ENCODE measurements at regions not wholly inside any gene's neighbourhood (a gene's known extent, or its start where the extent isn't known, plus 50 kb on each side); places are given as distances from the start of the nearest gene placed in this dataset.

- no peak for DNase-seq (ENCODE audit: low spot score)
- TF ChIP-seq SNRNP70 (IDR thresholded peaks at IDR 0.05; ENCODE audit: low read depth, low read length) (no peak), ERF (CRISPR knock-in tag; IDR thresholded peaks at IDR 0.05) (no peak), RFXANK (CRISPR knock-in tag; IDR thresholded peaks at IDR 0.05) (no peak), RBAK (CRISPR knock-in tag; IDR thresholded peaks at IDR 0.05) (no peak), HHEX (CRISPR knock-in tag; IDR thresholded peaks at IDR 0.05) (no peak), ZNF547 (CRISPR knock-in tag; IDR thresholded peaks at IDR 0.05) (no peak), TEAD3 (CRISPR knock-in tag; optimal IDR thresholded peaks at IDR 0.05; ENCODE audit: borderline replicate concordance) (no peak), ZNF558 (CRISPR knock-in tag; IDR thresholded peaks at IDR 0.05; ENCODE audit: borderline replicate concordance) (no peak), ZNF598 (CRISPR knock-in tag; IDR thresholded peaks at IDR 0.05; ENCODE audit: borderline replicate concordance) (no peak), ZNF609 (CRISPR knock-in tag; IDR thresholded peaks at IDR 0.05; ENCODE audit: borderline replicate concordance) (no peak), KLF16 (CRISPR knock-in tag; IDR thresholded peaks at IDR 0.05) (no peak), ISX (CRISPR knock-in tag; conservative IDR thresholded peaks at IDR 0.05) (no peak)
- H2AFZ ChIP-seq (ENCODE audit: low read length) = no peak overlapping the region
- no peaks in the 10 kb centered on the region for H4K20me1 ChIP-seq (ENCODE audit: insufficient read depth, low read length)
- H3K27ac ChIP-seq (ENCODE audit: extremely low read length, insufficient read depth, low read length) = no peak overlapping the region
- peaks cover 1 to 7% of the 10 kb centered on the region in 2 experiments; a peak in 3 of 5 replicates for H3K27me3 ChIP-seq (ENCODE audit: control insufficient read depth in 1 of 2, insufficient read depth in 2 of 2, low read length in 2 of 2)
- no peak overlapping the region for H3K4me3 ChIP-seq (replicated peaks in 1 of 3; ENCODE audit: insufficient read depth in 1 of 3, low read depth in 2 of 3, low read length in 3 of 3)
- POLR2A ChIA-PET = no interaction called here
- H3K4me1 ChIP-seq (ENCODE audit: insufficient read depth, low read length) = peaks cover 5% of the 10 kb centered on the region; the same call in 1 of the 2 replicates
- no peak overlapping the region for H3K4me2 ChIP-seq (ENCODE audit: low read depth, low read length)
- in situ Hi-C loops (cut with HindIII; ENCODE audit: extremely low pct_ligation_motif_present, low pct_unique_long_range_greater_than_20kb) = loop anchor here (25.0 kb wide), 2 partner anchors 654 to 829 kb away; partner anchors contain the start of gene MKX
- no peaks in the 10 kb centered on the region for H3K9me3 ChIP-seq (ENCODE audit: low read length)
- no peaks in the 10 kb centered on the region for H3K36me3 ChIP-seq (replicated peaks in 1 of 2; ENCODE audit: control insufficient read depth in 1 of 2, insufficient read depth in 2 of 2, low read length in 2 of 2)
- BruUV-seq (replicated peaks) = no TSS peak
- H3K9ac ChIP-seq (ENCODE audit: insufficient read depth, low read depth, low read length) = no peak overlapping the region
- WGBS (ENCODE audit: low lambda C conversion rate) = 23% methylated on average over 5 of the region's 5 CpGs
- intact Hi-C loops (cut with micrococcal nuclease; ENCODE audit: unreplicated experiment) = no loop called here
- ATAC-seq = no peak
- H3K79me2 ChIP-seq (ENCODE audit: insufficient read depth, low read length) = no peaks in the 10 kb centered on the region
- no peak for FAIRE-seq
- CTCF ChIA-PET (ENCODE audit: low intra/inter-chr PET ratio, low total read pairs) = no interaction called here
These were observed 88.4 kb upstream of the MPP7 start for GRCh38 chr10:28391283-28391682.

Measured in HepG2 (cell line).